ENCODE measurements at regions not wholly inside any gene's neighbourhood (a gene's known extent, or its start where the extent isn't known, plus 50 kb on each side); places are given as distances from the start of the nearest gene placed in this dataset.

DNA sequence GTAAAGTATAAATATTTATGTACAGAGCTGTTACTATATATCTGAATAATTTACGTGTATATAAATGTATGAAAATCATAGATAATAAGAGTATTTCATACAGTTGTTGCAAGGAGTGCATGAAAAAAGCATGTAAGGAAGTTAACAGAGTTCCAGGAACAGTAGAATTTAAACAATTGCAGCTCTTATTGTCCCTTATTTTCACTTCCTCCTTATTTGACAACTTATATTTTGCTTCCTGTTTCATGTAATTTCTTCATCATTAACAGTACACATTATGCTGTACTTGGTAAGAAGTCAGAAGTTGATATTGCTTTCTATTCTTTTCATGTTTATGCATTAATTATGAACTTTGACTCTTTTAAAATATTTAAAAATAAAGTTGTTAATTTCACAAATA, 681.5 kb downstream of the LRRIQ3 start:
- Mint-ChIP-seq H3K27me3 (no peaks in the 10 kb centered on the region), H3K27ac (no peak overlapping the region), H3K9me3 (peaks cover 0 to 23% (median 0%) of the 10 kb centered on the region in 11 donors), H3K4me3 (no peak overlapping the region), H3K36me3 (no peaks in the 10 kb centered on the region), H3K4me1 (no peaks in the 10 kb centered on the region)
- H3K27me3 ChIP-seq (ENCODE audit: control insufficient read depth in 2 of 2, insufficient read depth in 2 of 2, low read length in 2 of 2): no peaks in the 10 kb centered on the region
- CTCF ChIA-PET: no interaction called here
- no peak overlapping the region for H3K27ac ChIP-seq (ENCODE audit: low read depth, low read length)
- H3K36me3 ChIP-seq (ENCODE audit: control insufficient read depth in 2 of 3, insufficient read depth in 3 of 3, low read length in 3 of 3): no peaks in the 10 kb centered on the region
- POLR2A ChIA-PET: no interaction called here
- H3K9me3 ChIP-seq (ENCODE audit: control insufficient read depth in 2 of 3, low read length in 3 of 3): no peaks in the 10 kb centered on the region
- DNase-seq (no peak), ATAC-seq (peak; percentile 50)
- intact Hi-C loops (cut with micrococcal nuclease): no loop called here
- no peak overlapping the region for H3K4me3 ChIP-seq (ENCODE audit: low read length)
- H3K4me1 ChIP-seq (ENCODE audit: control insufficient read depth in 2 of 2, insufficient read depth in 2 of 2, low read length in 2 of 2): no peaks in the 10 kb centered on the region

DNA sequence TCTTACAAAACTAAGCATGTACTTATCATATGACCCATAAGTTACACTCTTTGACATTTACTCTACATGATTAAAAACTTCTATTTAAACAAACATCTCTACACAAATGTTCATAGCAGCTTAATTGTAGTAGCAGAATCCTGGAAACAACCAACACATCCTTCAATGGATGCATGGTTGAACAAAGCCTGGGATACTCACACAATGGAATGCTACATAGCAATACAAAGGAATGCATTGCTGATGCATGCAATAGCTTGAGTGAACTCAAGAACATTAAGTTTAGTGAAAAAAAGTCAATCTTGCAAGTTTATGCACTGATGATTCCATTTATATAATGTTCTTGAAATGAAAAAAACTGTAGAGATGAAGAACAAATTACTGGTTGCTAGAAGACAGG, 686.9 kb downstream of the LRRIQ3 start:
- Histone ChIP-seq H3K4me3 (ENCODE audit: low read length) (no peak overlapping the region), H3K27me3 (ENCODE audit: control insufficient read depth in 2 of 2, insufficient read depth in 2 of 2, low read length in 2 of 2) (no peaks in the 10 kb centered on the region), H3K27ac (ENCODE audit: low read depth, low read length) (no peak overlapping the region), H3K4me1 (ENCODE audit: control insufficient read depth in 2 of 2, insufficient read depth in 2 of 2, low read length in 2 of 2) (no peaks in the 10 kb centered on the region), H3K36me3 (ENCODE audit: control insufficient read depth in 2 of 3, insufficient read depth in 3 of 3, low read length in 3 of 3) (no peaks in the 10 kb centered on the region), H3K9me3 (ENCODE audit: control insufficient read depth in 2 of 3, low read length in 3 of 3) (no peaks in the 10 kb centered on the region)
- DNase-seq (no peak), ATAC-seq (no peak)
- no peaks in the 10 kb centered on the region for H3K36me3 Mint-ChIP-seq
- H3K4me3 Mint-ChIP-seq: no peak overlapping the region
- intact Hi-C loops (cut with micrococcal nuclease): no loop called here
- H3K27ac Mint-ChIP-seq: no peak overlapping the region
- POLR2A ChIA-PET: no interaction called here
- H3K4me1 Mint-ChIP-seq: no peaks in the 10 kb centered on the region
- CTCF ChIA-PET: no interaction called here
- H3K27me3 Mint-ChIP-seq: no peaks in the 10 kb centered on the region
- H3K9me3 Mint-ChIP-seq: peaks cover 0 to 25% (median 4%) of the 10 kb centered on the region in 11 donors

DNA sequence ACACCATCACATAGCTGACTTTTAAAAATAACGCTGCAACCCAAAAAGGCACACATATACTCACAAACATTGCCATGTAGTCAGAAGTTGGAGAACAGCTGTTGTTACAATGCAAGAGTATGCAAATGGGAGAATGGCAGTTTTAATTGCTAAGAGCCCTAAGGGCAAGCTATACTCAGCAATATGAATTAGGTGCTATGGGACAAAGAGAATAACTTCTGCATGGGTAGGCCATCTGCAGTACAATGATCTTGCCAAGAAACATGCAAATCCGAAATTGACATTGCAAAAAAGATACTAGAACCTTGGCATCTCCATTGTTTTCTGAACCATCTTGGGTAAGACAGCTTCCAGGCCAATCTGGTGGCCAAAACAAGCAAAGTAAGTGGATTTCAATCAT, 697.8 kb downstream of the LRRIQ3 start:
- Histone ChIP-seq H3K4me3 (ENCODE audit: low read length) (no peak overlapping the region), H3K36me3 (ENCODE audit: control insufficient read depth in 2 of 3, insufficient read depth in 3 of 3, low read length in 3 of 3) (no peaks in the 10 kb centered on the region), H3K4me1 (ENCODE audit: control insufficient read depth in 2 of 2, insufficient read depth in 2 of 2, low read length in 2 of 2) (no peaks in the 10 kb centered on the region), H3K27ac (ENCODE audit: low read depth, low read length) (no peak overlapping the region), H3K27me3 (ENCODE audit: control insufficient read depth in 2 of 2, insufficient read depth in 2 of 2, low read length in 2 of 2) (no peaks in the 10 kb centered on the region), H3K9me3 (ENCODE audit: control insufficient read depth in 2 of 3, low read length in 3 of 3) (no peaks in the 10 kb centered on the region)
- CTCF ChIA-PET: no interaction called here
- ATAC-seq (no peak), DNase-seq (no peak)
- Mint-ChIP-seq H3K27me3 (no peaks in the 10 kb centered on the region), H3K4me3 (no peak overlapping the region), H3K27ac (no peak overlapping the region), H3K9me3 (peaks cover 0 to 15% (median 2%) of the 10 kb centered on the region in 11 donors), H3K4me1 (no peaks in the 10 kb centered on the region), H3K36me3 (no peaks in the 10 kb centered on the region)
- POLR2A ChIA-PET: no interaction called here
- intact Hi-C loops (cut with micrococcal nuclease): no loop called here

DNA sequence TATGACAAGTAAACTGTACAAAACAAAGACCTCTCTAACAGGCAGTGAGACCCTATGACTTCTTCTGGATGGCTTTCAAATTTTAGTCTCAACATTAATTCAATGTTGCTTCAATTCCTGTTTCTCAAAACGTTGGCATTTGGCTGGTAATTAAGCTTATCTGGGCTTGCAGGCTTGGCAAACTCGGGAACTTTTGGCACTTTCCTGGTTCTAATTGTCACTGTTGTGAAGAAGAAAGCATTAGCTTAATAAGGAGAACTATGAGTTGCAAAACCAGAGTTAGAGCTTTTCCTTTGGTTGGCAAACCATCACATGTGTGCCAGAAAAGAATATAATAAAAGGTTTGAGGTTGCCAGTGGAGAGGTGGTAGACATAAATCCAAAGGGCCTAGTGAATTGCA, 698.3 kb downstream of the LRRIQ3 start:
- H3K36me3 ChIP-seq (ENCODE audit: control insufficient read depth in 2 of 3, insufficient read depth in 3 of 3, low read length in 3 of 3): no peaks in the 10 kb centered on the region
- H3K4me1 Mint-ChIP-seq: no peaks in the 10 kb centered on the region
- H3K27me3 ChIP-seq (ENCODE audit: control insufficient read depth in 2 of 2, insufficient read depth in 2 of 2, low read length in 2 of 2): no peaks in the 10 kb centered on the region
- H3K9me3 ChIP-seq (ENCODE audit: control insufficient read depth in 2 of 3, low read length in 3 of 3): no peaks in the 10 kb centered on the region
- H3K36me3 Mint-ChIP-seq: no peaks in the 10 kb centered on the region
- intact Hi-C loops (cut with micrococcal nuclease): no loop called here
- no peaks in the 10 kb centered on the region for H3K4me1 ChIP-seq (ENCODE audit: control insufficient read depth in 2 of 2, insufficient read depth in 2 of 2, low read length in 2 of 2)
- no peak for DNase-seq
- ATAC-seq: no peak
- CTCF ChIA-PET: no interaction called here
- H3K4me3 ChIP-seq (ENCODE audit: low read length): no peak overlapping the region
- H3K27ac Mint-ChIP-seq: no peak overlapping the region
- POLR2A ChIA-PET: no interaction called here
- H3K9me3 Mint-ChIP-seq: peaks cover 0 to 15% (median 2%) of the 10 kb centered on the region in 11 donors
- no peak overlapping the region for H3K27ac ChIP-seq (ENCODE audit: low read depth, low read length)
- no peaks in the 10 kb centered on the region for H3K27me3 Mint-ChIP-seq
- H3K4me3 Mint-ChIP-seq: no peak overlapping the region

DNA sequence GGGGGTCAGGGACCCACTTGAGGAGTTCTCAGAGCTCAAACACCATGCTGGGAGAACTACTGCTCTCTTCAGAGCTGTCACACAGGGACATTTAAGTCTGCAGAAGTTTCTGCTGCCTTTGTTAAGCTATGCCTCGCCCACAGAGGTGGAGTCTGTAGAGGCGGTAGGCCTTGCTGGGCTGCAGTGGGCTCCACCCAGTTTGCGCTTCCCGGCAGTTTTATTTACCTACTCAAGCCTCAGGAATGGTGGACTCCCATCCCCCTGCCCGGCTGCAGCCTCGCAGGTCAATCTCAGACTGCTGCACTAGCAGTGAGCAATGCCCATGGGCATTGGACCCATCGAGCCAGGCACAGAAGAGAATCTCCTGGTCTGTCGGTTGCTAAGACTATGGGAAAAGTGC, 706.4 kb downstream of the LRRIQ3 start:
- intact Hi-C loops (cut with micrococcal nuclease): no loop called here
- no peaks in the 10 kb centered on the region for H3K36me3 ChIP-seq (ENCODE audit: control insufficient read depth in 2 of 3, insufficient read depth in 3 of 3, low read length in 3 of 3)
- H3K36me3 Mint-ChIP-seq: no peaks in the 10 kb centered on the region
- no peak overlapping the region for H3K27ac ChIP-seq (ENCODE audit: low read depth, low read length)
- no peaks in the 10 kb centered on the region for H3K9me3 ChIP-seq (ENCODE audit: control insufficient read depth in 2 of 3, low read length in 3 of 3)
- no peaks in the 10 kb centered on the region for H3K4me1 ChIP-seq (ENCODE audit: control insufficient read depth in 2 of 2, insufficient read depth in 2 of 2, low read length in 2 of 2)
- H3K4me3 Mint-ChIP-seq: no peak overlapping the region
- no peak overlapping the region for H3K27ac Mint-ChIP-seq
- H3K27me3 ChIP-seq (ENCODE audit: control insufficient read depth in 2 of 2, insufficient read depth in 2 of 2, low read length in 2 of 2): no peaks in the 10 kb centered on the region
- ChIA-PET POLR2A (no interaction called here), CTCF (no interaction called here)
- ATAC-seq (no peak), DNase-seq (no peak)
- H3K27me3 Mint-ChIP-seq: no peaks in the 10 kb centered on the region
- peaks cover 3 to 28% (median 10%) of the 10 kb centered on the region in 11 donors for H3K9me3 Mint-ChIP-seq
- H3K4me3 ChIP-seq (ENCODE audit: low read length): no peak overlapping the region
- no peaks in the 10 kb centered on the region for H3K4me1 Mint-ChIP-seq

DNA sequence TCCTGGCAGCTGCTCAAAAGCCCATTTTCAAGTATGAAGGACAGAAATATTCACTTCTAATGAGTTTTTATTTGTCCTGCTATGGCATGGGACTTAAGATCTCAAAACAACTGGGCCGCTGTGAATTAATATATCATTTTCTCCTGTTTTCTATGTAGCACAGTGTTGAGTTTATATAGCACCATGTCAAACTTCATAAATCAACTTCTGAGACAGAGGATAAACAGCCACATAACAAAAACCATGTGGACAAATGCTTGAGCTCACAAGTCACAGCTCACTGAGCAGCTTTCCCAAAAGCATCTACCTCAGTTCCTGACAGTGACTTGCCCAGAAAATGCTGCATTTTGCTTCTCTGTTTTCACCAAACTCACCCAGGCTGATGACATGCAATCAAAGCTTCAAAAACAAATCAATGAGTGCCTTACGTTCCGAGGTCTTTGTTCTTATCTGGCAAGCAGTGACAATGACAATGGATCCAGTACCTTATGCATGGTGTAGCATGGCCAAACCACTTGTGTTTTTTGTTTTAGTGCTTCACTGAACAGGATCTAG, 722.6 kb downstream of the LRRIQ3 start:
- no peaks in the 10 kb centered on the region for H3K9me3 ChIP-seq (ENCODE audit: control insufficient read depth in 2 of 3, low read length in 3 of 3)
- DNase-seq: no peak
- H3K27me3 ChIP-seq (ENCODE audit: control insufficient read depth in 2 of 2, insufficient read depth in 2 of 2, low read length in 2 of 2): no peaks in the 10 kb centered on the region
- Mint-ChIP-seq H3K27me3 (no peaks in the 10 kb centered on the region), H3K4me3 (no peak overlapping the region), H3K27ac (no peak overlapping the region), H3K36me3 (no peaks in the 10 kb centered on the region), H3K9me3 (peaks cover 0 to 6% (median 2%) of the 10 kb centered on the region in 11 donors), H3K4me1 (no peaks in the 10 kb centered on the region)
- no peak overlapping the region for H3K4me3 ChIP-seq (ENCODE audit: low read length)
- ChIA-PET POLR2A (no interaction called here), CTCF (no interaction called here)
- ATAC-seq: no peak
- no peaks in the 10 kb centered on the region for H3K36me3 ChIP-seq (ENCODE audit: control insufficient read depth in 2 of 3, insufficient read depth in 3 of 3, low read length in 3 of 3)
- intact Hi-C loops (cut with micrococcal nuclease): no loop called here
- no peak overlapping the region for H3K27ac ChIP-seq (ENCODE audit: low read depth, low read length)
- H3K4me1 ChIP-seq (ENCODE audit: control insufficient read depth in 2 of 2, insufficient read depth in 2 of 2, low read length in 2 of 2): no peaks in the 10 kb centered on the region

DNA sequence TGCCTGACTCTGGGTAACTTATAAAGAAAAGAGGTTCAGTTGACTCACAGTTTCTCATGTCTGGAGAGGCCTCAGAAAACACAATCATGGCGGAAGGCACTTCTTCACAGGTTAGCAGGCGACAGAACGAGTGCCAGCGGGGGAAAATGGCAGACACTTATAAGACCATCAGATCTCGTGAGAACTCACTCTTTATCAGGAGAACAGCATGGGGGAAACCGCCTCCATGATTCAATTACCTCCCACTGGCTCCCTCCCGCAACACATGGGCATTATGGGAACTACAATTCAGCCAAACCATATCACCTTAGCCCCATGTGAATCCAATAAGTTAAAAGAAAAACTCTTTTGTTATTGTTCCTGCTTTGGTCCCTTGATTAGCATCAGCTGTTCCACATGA, 725.2 kb downstream of the LRRIQ3 start:
- Mint-ChIP-seq H3K4me1 (no peaks in the 10 kb centered on the region), H3K27ac (no peak overlapping the region), H3K27me3 (no peaks in the 10 kb centered on the region), H3K9me3 (peaks cover 0 to 8% (median 6%) of the 10 kb centered on the region in 11 donors), H3K36me3 (no peaks in the 10 kb centered on the region), H3K4me3 (no peak overlapping the region)
- intact Hi-C loops (cut with micrococcal nuclease): no loop called here
- Histone ChIP-seq H3K27ac (ENCODE audit: low read depth, low read length) (no peak overlapping the region), H3K36me3 (ENCODE audit: control insufficient read depth in 2 of 3, insufficient read depth in 3 of 3, low read length in 3 of 3) (no peaks in the 10 kb centered on the region), H3K27me3 (ENCODE audit: control insufficient read depth in 2 of 2, insufficient read depth in 2 of 2, low read length in 2 of 2) (no peaks in the 10 kb centered on the region), H3K9me3 (ENCODE audit: control insufficient read depth in 2 of 3, low read length in 3 of 3) (no peaks in the 10 kb centered on the region), H3K4me3 (ENCODE audit: low read length) (no peak overlapping the region), H3K4me1 (ENCODE audit: control insufficient read depth in 2 of 2, insufficient read depth in 2 of 2, low read length in 2 of 2) (no peaks in the 10 kb centered on the region)
- DNase-seq: no peak
- ChIA-PET CTCF (no interaction called here), POLR2A (no interaction called here)
- ATAC-seq: no peak
